Aorta (tissue), 5 donors: ENCODE measurements at regions not wholly inside any gene's neighbourhood (a gene's known extent, or its start where the extent isn't known, plus 50 kb on each side); places are given as distances from the start of the nearest gene placed in this dataset.
"Not testable (repeated sequence)": the region's sequence is repeated elsewhere in the genome, so short reads cannot be mapped to it uniquely, and the experiment has no call there.

Source experiments
- ATAC-seq: fragments of 200-7000 bp; cut with Tn5 transposase; one replicate; pipeline ENCODE4 v1.9.1; 2022; ENCODE audit warnings: moderate library complexity; ENCODE audit not compliant: low FRiP score
- DNase-seq, 2 donors: peaks; one replicate each; pipeline ENCODE4 v3.0.0-alpha.2; 2020
- H3K27ac ChIP-seq, 2 donors: one replicate each; pipeline ENCODE4 v1.5.1; 2013; ENCODE audit warnings: low read length in 2 of 2, mild to moderate bottlenecking in 2 of 2, moderate library complexity in 2 of 2, control low read depth in 1 of 2, inconsistent platforms in 1 of 2, low read depth in 1 of 2
- H3K27me3 ChIP-seq, 2 donors: one replicate each; pipeline ENCODE4 v1.6.1; 2013; ENCODE audit warnings: control low read depth in 1 of 2, low read length in 1 of 2, mild to moderate bottlenecking in 1 of 2, moderate library complexity in 1 of 2; ENCODE audit not compliant: insufficient read depth in 2 of 2, control insufficient read depth in 1 of 2
- H3K36me3 ChIP-seq, 2 donors: one replicate each; pipeline ENCODE4 v1.6.1; 2013; ENCODE audit warnings: control low read depth in 1 of 2, low read length in 1 of 2, mild to moderate bottlenecking in 1 of 2; ENCODE audit not compliant: insufficient read depth in 2 of 2, control insufficient read depth in 1 of 2
- H3K4me1 ChIP-seq, 2 donors: one replicate each; pipeline ENCODE4 v1.6.1; 2013; ENCODE audit warnings: low read length in 2 of 2, control low read depth in 1 of 2, mild to moderate bottlenecking in 1 of 2, moderate library complexity in 1 of 2; ENCODE audit not compliant: insufficient read depth in 2 of 2, control insufficient read depth in 1 of 2
- H3K4me3 ChIP-seq, 2 donors: one replicate each; pipeline ENCODE4 v1.5.1; 2013; ENCODE audit warnings: low read length in 2 of 2, control low read depth in 1 of 2, mild to moderate bottlenecking in 1 of 2
- H3K9me3 ChIP-seq: one replicate; pipeline ENCODE4 v1.6.1; 2013; ENCODE audit warnings: mild to moderate bottlenecking, low read length; ENCODE audit not compliant: control insufficient read depth
- WGBS, 2 donors: extraction: QIAGEN DNeasy Blood & Tissue Kit; methylation state at CpG; one replicate each; pipeline ENCODE4 v1.1.7; 2013; 5-methylcytosine and 5-hydroxymethylcytosine counted together
- intact Hi-C, 2 donors: fragments of 100-400 bp; cut with DNase I; formaldehyde crosslinking; loops; one replicate each; pipeline versions ENCODE4 v1.14.2 to v1.15.0; 2022
- donor health status: healthy with polysubstance abuse.
- donor health status: Bipolar disorder and iron deficiency.
- donor health status: DM: no; HTN: no; CAD: no.
- donor health status: DM: no; HTN: no; CAD: no.
- donor health status: DM: yes; HTN: yes; CAD: no.

- DNase-seq, H3K27me3 ChIP-seq, H3K4me1 ChIP-seq, intact Hi-C loops, H3K9me3 ChIP-seq, H3K27ac ChIP-seq, H3K36me3 ChIP-seq, H3K4me3 ChIP-seq, ATAC-seq: not testable (repeated sequence)
- 93 to 97% methylated on average over 5 of the region's 5 CpGs for WGBS, 2 donors
Observed at GRCh38 chr12:125561008-125561407, 495.8 kb downstream of the AACS start.

GRCh38 chr12:125564753-125565152 is 499.5 kb downstream of the AACS start:
- no peak overlapping the region for H3K4me3 ChIP-seq
- H3K9me3 ChIP-seq, result no peaks in the 10 kb centered on the region
- ATAC-seq (no peak), DNase-seq (no peak)
- H3K27me3 ChIP-seq, result no peaks in the 10 kb centered on the region
- intact Hi-C loops, result no loop called here
- H3K4me1 ChIP-seq, result no peaks in the 10 kb centered on the region
- H3K27ac ChIP-seq, result no peak overlapping the region
- 84% methylated on average over 4 of the region's 4 CpGs for WGBS, 2 donors
- no peaks in the 10 kb centered on the region for H3K36me3 ChIP-seq

- H3K36me3 ChIP-seq, result no peaks in the 10 kb centered on the region
- no peak overlapping the region for H3K27ac ChIP-seq
- 82 to 88% methylated on average over 6 of the region's 6 CpGs for WGBS, 2 donors
- no peak overlapping the region for H3K4me3 ChIP-seq
- ATAC-seq (no peak), DNase-seq (no peak)
- no peaks in the 10 kb centered on the region for H3K4me1 ChIP-seq
- no peaks in the 10 kb centered on the region for H3K9me3 ChIP-seq
- intact Hi-C loops, result no loop called here
- H3K27me3 ChIP-seq, result no peaks in the 10 kb centered on the region
Observed at GRCh38 chr12:125567581-125567980, 502.3 kb downstream of the AACS start.

GRCh38 chr12:125568306-125568705 is 503.1 kb downstream of the AACS start:
- DNase-seq (no peak), ATAC-seq (no peak)
- Histone ChIP-seq H3K9me3 (no peaks in the 10 kb centered on the region), H3K36me3 (no peaks in the 10 kb centered on the region), H3K4me3 (no peak overlapping the region), H3K4me1 (peaks cover 0 to 3% of the 10 kb centered on the region in 2 donors), H3K27ac (no peak overlapping the region), H3K27me3 (no peaks in the 10 kb centered on the region)
- intact Hi-C loops, result no loop called here
- 75 to 81% methylated on average over 4 of the region's 4 CpGs for WGBS, 2 donors

- H3K4me3 ChIP-seq, result no peak overlapping the region
- 7 to 18% methylated on average over 1 of the region's 1 CpG for WGBS, 2 donors
- intact Hi-C loops, result no loop called here
- H3K4me1 ChIP-seq, result peaks cover 0 to 3% of the 10 kb centered on the region in 2 donors
- no peak overlapping the region for H3K27ac ChIP-seq
- H3K36me3 ChIP-seq, result no peaks in the 10 kb centered on the region
- ATAC-seq (no peak), DNase-seq (no peak)
- H3K9me3 ChIP-seq, result no peaks in the 10 kb centered on the region
- no peaks in the 10 kb centered on the region for H3K27me3 ChIP-seq
Observed at GRCh38 chr12:125573271-125573670, 508.0 kb downstream of the AACS start.

GRCh38 chr12:125577334-125577733 is 512.1 kb downstream of the AACS start:
- Histone ChIP-seq H3K27me3 (no peaks in the 10 kb centered on the region), H3K27ac (no peak overlapping the region), H3K4me3 (no peak overlapping the region), H3K36me3 (no peaks in the 10 kb centered on the region), H3K9me3 (no peaks in the 10 kb centered on the region), H3K4me1 (peaks cover 0 to 3% of the 10 kb centered on the region in 2 donors)
- ATAC-seq, result no peak
- DNase-seq, result no peak
- intact Hi-C loops, result no loop called here

GRCh38 chr12:125579916-125580315 is 514.7 kb downstream of the AACS start:
- no peak overlapping the region for H3K4me3 ChIP-seq
- H3K27me3 ChIP-seq, result no peaks in the 10 kb centered on the region
- DNase-seq (no peak), ATAC-seq (no peak)
- no peaks in the 10 kb centered on the region for H3K9me3 ChIP-seq
- H3K4me1 ChIP-seq, result no peaks in the 10 kb centered on the region
- no peaks in the 10 kb centered on the region for H3K36me3 ChIP-seq
- intact Hi-C loops, result no loop called here
- H3K27ac ChIP-seq, result no peak overlapping the region

GRCh38 chr12:125583071-125583470 is 517.8 kb downstream of the AACS start:
- DNase-seq, result no peak
- Histone ChIP-seq H3K27ac (no peak overlapping the region), H3K4me1 (no peaks in the 10 kb centered on the region), H3K9me3 (no peaks in the 10 kb centered on the region), H3K36me3 (no peaks in the 10 kb centered on the region), H3K4me3 (no peak overlapping the region), H3K27me3 (no peaks in the 10 kb centered on the region)
- ATAC-seq, result no peak
- intact Hi-C loops, result no loop called here
- WGBS, 2 donors, result 87 to 88% methylated on average over 3 of the region's 3 CpGs

- no peaks in the 10 kb centered on the region for H3K4me1 ChIP-seq
- H3K9me3 ChIP-seq, result no peaks in the 10 kb centered on the region
- WGBS, 2 donors, result 85 to 86% methylated on average over 6 of the region's 6 CpGs
- ATAC-seq, result no peak
- no peak overlapping the region for H3K4me3 ChIP-seq
- intact Hi-C loops, result no loop called here
- DNase-seq, result no peak
- H3K27me3 ChIP-seq, result no peaks in the 10 kb centered on the region
- H3K36me3 ChIP-seq, result no peaks in the 10 kb centered on the region
- H3K27ac ChIP-seq, result no peak overlapping the region
Observed at GRCh38 chr12:125586441-125586840, 521.2 kb downstream of the AACS start.
